Loucy (cell line): ENCODE measurements at regions not wholly inside any gene's neighbourhood (a gene's known extent, or its start where the extent isn't known, plus 50 kb on each side); places are given as distances from the start of the nearest gene placed in this dataset.

Experiments used
- H2AFZ ChIP-seq: fragments of 200-600 bp; sonication (generic); 2 replicates; pipeline ENCODE4 v1.6.0; 2016; ENCODE audit warnings: antibody characterized with exemption, mild to moderate bottlenecking, low read length, moderate library complexity
- H3F3A ChIP-seq: fragments of 200-600 bp; 2 replicates; pipeline ENCODE4 v1.6.0; 2016; ENCODE audit warnings: antibody characterized with exemption, low read depth, mild to moderate bottlenecking
- H3K27me3 ChIP-seq: fragments of 200-600 bp; sonication (generic); 2 replicates; pipeline ENCODE4 v1.6.1; 2014; ENCODE audit warnings: low read length, mild to moderate bottlenecking; ENCODE audit not compliant: insufficient read depth, poor library complexity, severe bottlenecking
- H3K36me3 ChIP-seq: fragments of 200-600 bp; sonication (generic); 2 replicates; pipeline ENCODE4 v1.6.1; 2016; ENCODE audit warnings: low read length; ENCODE audit not compliant: insufficient read depth
- H3K4me1 ChIP-seq: fragments of 200-600 bp; sonication (generic); 2 replicates; pipeline ENCODE4 v1.5.1; 2014; ENCODE audit warnings: low read length, mild to moderate bottlenecking; ENCODE audit not compliant: insufficient read depth, poor library complexity, severe bottlenecking
- H3K4me2 ChIP-seq: fragments of 200-600 bp; sonication (generic); 2 replicates; pipeline ENCODE4 v1.6.0; 2014; ENCODE audit warnings: antibody characterized with exemption, low read length, low read depth, mild to moderate bottlenecking; ENCODE audit not compliant: poor library complexity, severe bottlenecking
- H3K4me3 ChIP-seq: fragments of 200-600 bp; sonication (generic); 2 replicates; pipeline ENCODE4 v1.5.1; 2014; ENCODE audit warnings: low read length, mild to moderate bottlenecking, mixed read lengths; ENCODE audit not compliant: poor library complexity, severe bottlenecking
- H3K79me2 ChIP-seq: fragments of 200-600 bp; sonication (generic); 2 replicates; pipeline ENCODE4 v1.6.1; 2014; ENCODE audit warnings: low read length; ENCODE audit not compliant: insufficient read depth
- H3K9ac ChIP-seq: fragments of 200-600 bp; sonication (generic); 2 replicates; pipeline ENCODE4 v1.6.0; 2014; ENCODE audit warnings: mild to moderate bottlenecking, low read depth, low read length, moderate library complexity; ENCODE audit not compliant: poor library complexity, severe bottlenecking
- H3K9me2 ChIP-seq: fragments of 200-600 bp; sonication (generic); replicated peaks from 2 replicates; pipeline ENCODE4 v1.6.1; 2016; ENCODE audit warnings: low read depth, low read length, mixed read lengths
- H3K9me3 ChIP-seq: fragments of 200-600 bp; sonication (generic); 2 replicates; pipeline ENCODE4 v1.6.1; 2014; ENCODE audit warnings: mild to moderate bottlenecking, antibody characterized with exemption, low read length, low read depth; ENCODE audit not compliant: insufficient read depth
- H4K20me1 ChIP-seq: fragments of 200-600 bp; sonication (generic); 2 replicates; pipeline ENCODE4 v1.6.0; 2014; ENCODE audit warnings: antibody characterized with exemption, low read length, mild to moderate bottlenecking; ENCODE audit not compliant: insufficient read depth, poor library complexity, severe bottlenecking
- EZH2phosphoT487 ChIP-seq: fragments of 200-600 bp; IDR thresholded peaks from 2 replicates; pipeline ENCODE4 v1.6.1; 2018; ENCODE audit warnings: antibody characterized with exemption, mild to moderate bottlenecking, moderate library complexity, borderline replicate concordance
- TF ChIP-seq, protein P1 (sequence below): fragments of 200-600 bp; sonication (generic); conservative IDR thresholded peaks from 2 replicates; pipeline ENCODE4 v1.5.1; 2014; ENCODE audit warnings: mild to moderate bottlenecking, antibody characterized with exemption, low read length

DNA sequence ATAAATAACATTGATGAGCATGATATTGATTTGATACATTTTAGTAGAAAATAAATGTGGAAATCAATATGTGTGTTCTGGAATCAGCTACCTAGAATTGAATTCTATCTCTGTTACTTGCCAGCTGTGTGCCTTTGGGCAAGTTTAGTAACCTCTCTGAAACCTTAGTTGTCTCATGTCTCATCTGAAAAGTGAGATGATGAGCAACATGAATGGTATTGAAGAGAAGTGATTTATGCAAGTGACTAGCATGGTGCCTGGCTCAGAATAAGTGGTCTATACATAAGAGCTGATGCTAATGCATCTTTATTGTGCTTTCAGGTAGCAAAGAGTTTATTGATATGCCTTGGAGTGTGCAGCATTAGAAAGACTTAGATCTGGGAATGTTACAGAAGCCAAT lies 383.3 kb downstream of the PRDM2 start:
- Histone ChIP-seq H3K9me3 (no peaks in the 10 kb centered on the region), H3K36me3 (no peaks in the 10 kb centered on the region), H2AFZ (no peak overlapping the region), H3K79me2 (no peaks in the 10 kb centered on the region), H3F3A (no peaks in the 10 kb centered on the region), H3K9me2 (no peaks in the 10 kb centered on the region), H3K9ac (no peak overlapping the region), H3K4me2 (no peak overlapping the region), H4K20me1 (no peaks in the 10 kb centered on the region), H3K27me3 (no peaks in the 10 kb centered on the region), H3K4me1 (no peaks in the 10 kb centered on the region), H3K4me3 (no peak overlapping the region)
- TF ChIP-seq, protein P1, sequence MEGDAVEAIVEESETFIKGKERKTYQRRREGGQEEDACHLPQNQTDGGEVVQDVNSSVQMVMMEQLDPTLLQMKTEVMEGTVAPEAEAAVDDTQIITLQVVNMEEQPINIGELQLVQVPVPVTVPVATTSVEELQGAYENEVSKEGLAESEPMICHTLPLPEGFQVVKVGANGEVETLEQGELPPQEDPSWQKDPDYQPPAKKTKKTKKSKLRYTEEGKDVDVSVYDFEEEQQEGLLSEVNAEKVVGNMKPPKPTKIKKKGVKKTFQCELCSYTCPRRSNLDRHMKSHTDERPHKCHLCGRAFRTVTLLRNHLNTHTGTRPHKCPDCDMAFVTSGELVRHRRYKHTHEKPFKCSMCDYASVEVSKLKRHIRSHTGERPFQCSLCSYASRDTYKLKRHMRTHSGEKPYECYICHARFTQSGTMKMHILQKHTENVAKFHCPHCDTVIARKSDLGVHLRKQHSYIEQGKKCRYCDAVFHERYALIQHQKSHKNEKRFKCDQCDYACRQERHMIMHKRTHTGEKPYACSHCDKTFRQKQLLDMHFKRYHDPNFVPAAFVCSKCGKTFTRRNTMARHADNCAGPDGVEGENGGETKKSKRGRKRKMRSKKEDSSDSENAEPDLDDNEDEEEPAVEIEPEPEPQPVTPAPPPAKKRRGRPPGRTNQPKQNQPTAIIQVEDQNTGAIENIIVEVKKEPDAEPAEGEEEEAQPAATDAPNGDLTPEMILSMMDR: no peak
- TF ChIP-seq EZH2phosphoT487: no peak

DNA sequence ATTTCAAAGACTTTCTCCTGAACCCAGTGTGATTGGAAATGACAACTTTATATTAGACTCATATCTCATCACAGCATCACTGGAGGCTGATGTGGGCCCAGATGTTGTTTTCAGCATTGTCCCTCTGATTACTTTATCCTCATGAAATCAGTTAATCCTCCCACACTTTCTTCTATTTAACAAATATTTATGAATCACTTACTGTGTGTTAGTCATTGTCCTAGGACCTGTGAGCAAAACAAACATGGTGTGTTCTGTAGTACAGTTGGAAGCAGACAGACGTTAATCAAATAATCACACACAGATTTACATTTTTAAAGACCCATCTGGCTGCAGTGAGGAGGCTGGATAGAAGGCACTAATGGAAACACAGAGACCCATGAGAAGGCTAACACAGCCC lies 383.7 kb downstream of the PRDM2 start:
- no peaks in the 10 kb centered on the region for H3F3A ChIP-seq
- H3K9me2 ChIP-seq: no peaks in the 10 kb centered on the region
- H3K4me3 ChIP-seq: no peak overlapping the region
- no peaks in the 10 kb centered on the region for H3K79me2 ChIP-seq
- H3K36me3 ChIP-seq: no peaks in the 10 kb centered on the region
- H2AFZ ChIP-seq: no peak overlapping the region
- H3K4me2 ChIP-seq: no peak overlapping the region
- H4K20me1 ChIP-seq: no peaks in the 10 kb centered on the region
- no peak for TF ChIP-seq EZH2phosphoT487
- TF ChIP-seq, protein P1: no peak
- H3K4me1 ChIP-seq: no peaks in the 10 kb centered on the region
- no peaks in the 10 kb centered on the region for H3K27me3 ChIP-seq
- H3K9me3 ChIP-seq: no peaks in the 10 kb centered on the region
- no peak overlapping the region for H3K9ac ChIP-seq

DNA sequence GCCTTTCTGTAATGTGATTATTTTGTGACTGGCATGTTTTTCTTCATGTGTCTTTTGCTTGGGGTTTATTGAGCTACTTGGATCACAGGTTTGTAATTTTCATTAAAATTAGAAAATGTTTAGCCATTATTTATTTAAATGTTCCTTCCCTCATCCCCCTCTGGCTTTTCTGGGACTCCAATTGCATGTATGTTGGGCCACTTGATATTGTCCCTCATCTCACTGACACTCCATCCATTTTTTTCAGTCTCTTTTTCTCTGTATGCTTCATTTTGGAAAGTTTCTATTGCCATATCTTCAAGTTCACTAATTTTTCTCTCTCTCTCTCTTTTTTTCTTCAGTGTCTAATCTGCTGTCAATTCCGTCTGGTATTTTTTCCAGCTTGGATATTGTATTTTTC lies 390.1 kb downstream of the PRDM2 start:
- no peak overlapping the region for H3K4me3 ChIP-seq
- H3K9ac ChIP-seq: no peak overlapping the region
- H3K79me2 ChIP-seq: no peaks in the 10 kb centered on the region
- no peaks in the 10 kb centered on the region for H3K9me3 ChIP-seq
- H3K9me2 ChIP-seq: no peaks in the 10 kb centered on the region
- no peaks in the 10 kb centered on the region for H3K27me3 ChIP-seq
- no peaks in the 10 kb centered on the region for H3K4me1 ChIP-seq
- H4K20me1 ChIP-seq: no peaks in the 10 kb centered on the region
- H3K36me3 ChIP-seq: no peaks in the 10 kb centered on the region
- H3F3A ChIP-seq: no peaks in the 10 kb centered on the region
- H2AFZ ChIP-seq: no peak overlapping the region
- TF ChIP-seq EZH2phosphoT487: no peak
- no peak overlapping the region for H3K4me2 ChIP-seq

DNA sequence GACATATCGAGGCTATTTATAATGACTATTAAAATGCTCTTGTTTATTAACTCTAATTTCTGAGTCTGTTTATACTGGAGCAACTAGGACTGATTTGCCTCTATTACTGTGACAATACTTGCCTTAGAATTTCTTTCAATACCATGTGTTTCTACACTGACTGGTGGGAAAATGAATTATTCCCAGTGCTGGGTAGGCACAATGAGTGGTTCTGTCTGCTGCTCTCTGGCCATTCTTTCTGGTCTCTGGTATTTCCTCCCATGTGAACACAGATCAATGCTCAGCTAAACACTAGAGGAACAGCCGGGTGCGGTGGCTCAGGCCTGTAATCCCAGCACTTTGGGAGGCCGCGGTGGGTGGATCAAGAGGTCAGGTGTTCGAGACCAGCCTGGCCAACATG lies 390.5 kb downstream of the PRDM2 start:
- H3K4me2 ChIP-seq: no peak overlapping the region

More for the DNA sequence above, 390.5 kb downstream of the PRDM2 start:
- Histone ChIP-seq H3K9me3 (no peaks in the 10 kb centered on the region), H4K20me1 (no peaks in the 10 kb centered on the region), H3K79me2 (no peaks in the 10 kb centered on the region), H3K4me1 (no peaks in the 10 kb centered on the region), H3K9me2 (no peaks in the 10 kb centered on the region), H3K36me3 (no peaks in the 10 kb centered on the region), H3K4me3 (no peak overlapping the region), H3K9ac (no peak overlapping the region), H3K27me3 (no peaks in the 10 kb centered on the region), H2AFZ (no peak overlapping the region), H3F3A (no peaks in the 10 kb centered on the region)
- TF ChIP-seq, protein P1: no peak
- no peak for TF ChIP-seq EZH2phosphoT487
